HUDEP-2 (cell line): ENCODE measurements at regions not wholly inside any gene's neighbourhood (a gene's known extent, or its start where the extent isn't known, plus 50 kb on each side); places are given as distances from the start of the nearest gene placed in this dataset.
"Not testable (repeated sequence)": the region's sequence is repeated elsewhere in the genome, so short reads cannot be mapped to it uniquely, and the experiment has no call there.

ENCODE experiments used
- DNase-seq, 76 experiments: peaks; one replicate each; lab custom pipeline; 2025; ENCODE audit not compliant: unreplicated experiment in 76 of 76; lab: John Stamatoyannopoulos, UW

- not testable (repeated sequence) for DNase-seq
Observed at GRCh38 chr14:105652317-105652716, 125.9 kb downstream of the TMEM121 start.

- DNase-seq, result not testable (repeated sequence)
Observed at GRCh38 chr14:105653921-105654320, 127.5 kb downstream of the TMEM121 start.

GRCh38 chr14:105659255-105659654, 132.9 kb downstream of the TMEM121 start:
- not testable (repeated sequence) for DNase-seq

GRCh38 chr14:105659935-105660527, 133.6 kb downstream of the TMEM121 start:
- no peak for DNase-seq

- no peak for DNase-seq
Observed at GRCh38 chr14:105660816-105661531, 134.6 kb downstream of the TMEM121 start.

- DNase-seq, result not testable (repeated sequence)
Observed at GRCh38 chr14:105662043-105662442, 135.7 kb downstream of the TMEM121 start.

- DNase-seq, result not testable (repeated sequence)
Observed at GRCh38 chr14:105662592-105662991, 136.2 kb downstream of the TMEM121 start.

- not testable (repeated sequence) for DNase-seq
Observed at GRCh38 chr14:105663323-105663722, 136.9 kb downstream of the TMEM121 start.

GRCh38 chr14:105663818-105664596, 137.6 kb downstream of the TMEM121 start:
- DNase-seq, result not testable (repeated sequence)

- no peak for DNase-seq
Observed at GRCh38 chr14:105664691-105665090, 138.3 kb downstream of the TMEM121 start.

GRCh38 chr14:105665247-105665950, 139.0 kb downstream of the TMEM121 start:
- DNase-seq, result no peak

- DNase-seq, result no peak
Observed at GRCh38 chr14:105665951-105666277, 139.5 kb downstream of the TMEM121 start.

- DNase-seq, result no peak
Observed at GRCh38 chr14:105666420-105666819, 140.0 kb downstream of the TMEM121 start.

- not testable (repeated sequence) for DNase-seq
Observed at GRCh38 chr14:105666991-105667662, 140.7 kb downstream of the TMEM121 start.

GRCh38 chr14:105667663-105668020, 141.3 kb downstream of the TMEM121 start:
- not testable (repeated sequence) for DNase-seq

- not testable (repeated sequence) for DNase-seq
Observed at GRCh38 chr14:105668021-105668420, 141.6 kb downstream of the TMEM121 start.

- not testable (repeated sequence) for DNase-seq
Observed at GRCh38 chr14:105668471-105669230, 142.3 kb downstream of the TMEM121 start.

GRCh38 chr14:105669231-105669610, 142.8 kb downstream of the TMEM121 start:
- not testable (repeated sequence) for DNase-seq

- not testable (repeated sequence) for DNase-seq
Observed at GRCh38 chr14:105669646-105670045, 143.3 kb downstream of the TMEM121 start.
